T47D (cell line): ENCODE measurements at regions not wholly inside any gene's neighbourhood (a gene's known extent, or its start where the extent isn't known, plus 50 kb on each side); places are given as distances from the start of the nearest gene placed in this dataset.

Experiments used
- DNase-seq, 2 experiments: peaks; one replicate each; pipeline versions ENCODE4 v3.0.0 to v3.0.0-alpha.2; 2011 to 2012; ENCODE audit warnings: low read depth in 1 of 2, low spot score in 1 of 2
- JUND ChIP-seq: IDR thresholded peaks from 2 replicates; pipeline ENCODE4 v1.6.1; 2012; ENCODE audit warnings: low read depth
- in situ Hi-C: cut with HindIII; loops from 2 replicates; pipeline ENCODE4 v1.10.0; 2016; ENCODE audit warnings: low sequenced_read_pairs, low pct_unique_long_range_greater_than_20kb

DNA sequence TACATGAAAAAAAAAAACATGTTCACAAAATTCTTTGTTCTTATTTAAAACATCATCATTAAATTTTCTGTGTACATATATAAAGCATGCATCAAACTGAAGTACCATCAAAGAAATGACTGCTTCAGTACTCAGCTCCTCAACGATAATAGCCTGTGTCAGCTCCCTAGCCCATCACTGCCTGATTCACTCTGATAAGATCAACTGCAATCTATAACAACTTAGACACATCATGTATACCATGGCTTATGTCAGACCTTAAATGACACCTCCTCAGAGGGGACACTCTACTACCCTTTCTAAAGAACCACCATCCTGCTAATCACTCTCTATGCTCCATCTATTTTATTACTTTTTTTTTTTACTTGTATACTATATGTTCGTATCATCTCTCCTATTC lies 200.5 kb upstream of the TLE4 start:
- no peak for DNase-seq
- in situ Hi-C loops: no loop called here
- TF ChIP-seq JUND: no peak

GRCh38 chr9:79371948-79372555 lies 199.7 kb upstream of the TLE4 start:
- no peak for DNase-seq
- TF ChIP-seq JUND: no peak
- in situ Hi-C loops: no loop called here

- no peak for DNase-seq
- in situ Hi-C loops: no loop called here
- TF ChIP-seq JUND: no peak
Measured at GRCh38 chr9:79377339-79377855, 194.4 kb upstream of the TLE4 start.

DNA sequence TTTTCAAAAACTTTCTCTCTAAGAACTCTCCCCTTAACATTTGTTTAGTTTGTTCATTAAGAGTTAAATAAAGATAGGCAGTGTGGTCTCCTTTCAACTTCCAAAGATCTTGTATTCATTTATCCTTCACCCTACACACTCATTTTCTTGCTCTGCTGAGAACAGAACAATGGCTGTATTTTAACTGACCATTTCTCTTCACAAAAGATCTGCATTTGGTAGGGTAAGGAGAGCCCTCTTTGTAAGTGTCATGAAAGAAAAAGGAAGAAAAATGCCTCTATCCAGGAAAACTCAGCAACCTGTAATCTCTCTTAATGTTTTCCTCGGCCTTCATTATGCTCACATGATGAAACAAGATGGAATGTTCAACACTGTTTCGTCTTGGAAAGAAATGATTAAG lies 193.7 kb upstream of the TLE4 start:
- no peak for DNase-seq
- no peak for TF ChIP-seq JUND
- in situ Hi-C loops: no loop called here

DNA sequence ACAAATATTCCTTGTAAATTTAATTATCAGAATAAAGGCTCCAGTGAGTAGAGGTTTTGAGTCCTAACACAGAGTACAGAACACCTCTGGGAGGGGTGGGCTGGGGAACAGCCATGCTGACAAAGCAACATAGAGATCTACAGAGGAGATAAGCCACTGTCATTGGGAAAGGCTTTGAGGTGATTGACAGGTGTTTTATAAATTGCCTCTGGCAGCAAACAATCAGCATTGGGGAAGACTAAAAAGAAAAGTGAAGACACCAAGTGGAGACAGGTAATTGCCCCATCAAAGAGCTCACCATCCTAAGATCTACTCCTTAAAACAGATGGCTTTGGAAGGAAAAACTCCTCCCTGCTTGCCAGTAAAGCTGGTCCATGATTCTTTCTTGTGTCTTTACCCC lies 189.7 kb upstream of the TLE4 start:
- in situ Hi-C loops: no loop called here
- no peak for DNase-seq
- no peak for TF ChIP-seq JUND

DNA sequence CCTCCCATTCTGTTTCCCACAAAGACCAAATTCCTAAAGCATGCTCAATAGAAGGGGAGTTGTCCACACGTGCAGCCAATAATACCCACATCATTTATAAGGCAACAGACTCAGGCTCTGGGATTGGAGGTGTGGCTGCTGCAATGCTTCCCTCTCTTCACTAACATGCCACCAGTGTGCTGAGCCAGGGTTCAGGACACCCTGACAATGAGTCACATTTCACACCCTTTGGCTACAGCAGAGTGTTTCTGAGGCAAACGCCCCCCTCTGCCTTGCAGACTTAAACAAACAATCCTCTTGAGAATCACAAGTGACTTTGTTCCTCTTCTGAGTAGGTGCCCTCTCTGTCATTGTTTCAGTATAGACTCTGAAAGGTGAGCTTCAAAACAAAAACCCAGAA lies 189.3 kb upstream of the TLE4 start:
- DNase-seq: no peak
- in situ Hi-C loops: no loop called here
- no peak for TF ChIP-seq JUND

GRCh38 chr9:79383096-79383495 lies 188.7 kb upstream of the TLE4 start:
- no peak for TF ChIP-seq JUND
- DNase-seq: no peak
- in situ Hi-C loops: no loop called here

DNA sequence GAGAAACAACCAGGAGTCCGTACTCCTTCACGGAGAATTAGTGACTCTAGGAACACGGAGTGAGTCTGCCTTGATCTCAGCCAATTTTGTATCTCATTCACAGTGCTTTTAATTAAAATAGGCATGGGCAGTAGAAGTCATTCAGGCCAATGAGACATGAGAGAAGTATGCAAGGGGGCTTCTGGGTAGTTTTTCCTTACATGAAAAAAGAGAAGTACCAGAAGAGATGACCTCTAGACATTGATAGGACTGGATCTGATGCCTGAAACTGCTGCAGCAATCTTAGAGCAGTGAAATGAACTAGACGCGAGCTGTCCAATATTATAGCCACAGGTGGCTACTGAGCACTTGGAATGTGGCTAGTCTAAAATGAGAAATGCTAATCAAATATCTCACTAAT lies 187.7 kb upstream of the TLE4 start:
- TF ChIP-seq JUND: no peak
- DNase-seq: no peak
- in situ Hi-C loops: no loop called here

- no peak for TF ChIP-seq JUND
- in situ Hi-C loops: no loop called here
- DNase-seq: no peak
Measured at GRCh38 chr9:79384501-79384900, 187.3 kb upstream of the TLE4 start.

DNA sequence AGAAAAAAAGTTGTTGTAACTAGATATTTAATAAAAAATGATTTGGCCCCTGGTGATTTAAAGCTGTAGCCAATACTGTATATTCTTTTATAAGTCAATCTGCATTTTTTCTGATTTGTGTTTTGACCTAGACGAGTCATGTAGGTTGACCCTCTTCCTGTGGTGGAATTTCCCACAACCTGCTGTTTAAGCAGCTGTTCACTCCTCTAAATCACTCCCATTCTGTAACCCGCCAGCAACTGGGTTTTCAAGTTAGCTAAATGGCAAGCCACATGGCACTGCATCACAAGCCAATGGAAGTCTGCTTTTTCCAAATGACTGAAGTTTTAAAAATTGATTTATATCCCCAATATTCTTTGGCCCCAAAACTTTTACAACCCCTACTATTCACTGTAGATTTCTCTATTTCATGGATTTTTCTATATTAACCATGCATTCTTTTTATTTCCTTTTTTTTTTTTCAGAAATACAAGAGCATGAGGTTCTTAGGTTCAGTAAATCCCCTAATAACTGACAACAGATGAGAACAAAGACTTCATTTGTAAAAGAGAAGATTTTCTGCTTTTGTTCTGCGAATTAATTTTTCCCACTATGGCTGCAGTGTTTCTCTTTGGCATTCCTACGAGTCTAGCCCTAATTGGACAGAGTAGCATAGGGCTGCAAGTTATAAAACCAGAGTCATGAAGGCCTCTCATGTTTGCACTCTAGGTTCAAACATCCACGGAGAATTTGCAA lies 184.5 kb upstream of the TLE4 start:
- in situ Hi-C loops: no loop called here
- TF ChIP-seq JUND: no peak
- DNase-seq: no peak

- no peak for TF ChIP-seq JUND
- in situ Hi-C loops: no loop called here
Measured at GRCh38 chr9:79390077-79390698, 181.6 kb upstream of the TLE4 start.

GRCh38 chr9:79390781-79391770 lies 180.7 kb upstream of the TLE4 start:
- TF ChIP-seq JUND: no peak
- in situ Hi-C loops: no loop called here
- no peak for DNase-seq

More at GRCh38 chr9:79390077-79390698, 181.6 kb upstream of the TLE4 start:
- no peak for DNase-seq

DNA sequence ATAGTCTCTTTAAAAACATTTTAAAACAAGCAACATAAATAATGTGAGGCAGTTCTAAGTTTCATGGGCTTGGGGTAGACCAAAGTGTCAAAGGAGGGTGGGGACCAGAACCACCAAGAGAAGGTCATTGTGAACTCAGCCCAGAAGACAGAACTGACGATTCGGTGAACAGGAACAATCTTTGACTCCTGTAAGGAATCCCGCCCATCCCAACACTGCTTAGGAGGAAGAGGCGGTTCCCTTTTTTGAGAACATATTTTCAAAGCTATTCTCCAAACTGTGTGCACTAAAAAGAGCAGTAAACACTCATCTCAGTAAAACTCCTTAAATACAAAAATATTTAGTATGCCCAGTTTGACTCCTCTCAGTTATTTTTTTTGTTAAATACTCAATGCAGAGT lies 176.5 kb upstream of the TLE4 start:
- in situ Hi-C loops: no loop called here

More for the DNA sequence above, 176.5 kb upstream of the TLE4 start:
- DNase-seq: no peak
- TF ChIP-seq JUND: no peak
